HG03108 (cell line): ENCODE measurements at regions not wholly inside any gene's neighbourhood (a gene's known extent, or its start where the extent isn't known, plus 50 kb on each side); places are given as distances from the start of the nearest gene placed in this dataset.
"Not testable (repeated sequence)": the region's sequence is repeated elsewhere in the genome, so short reads cannot be mapped to it uniquely, and the experiment has no call there.

ENCODE experiments used
- ATAC-seq: cut with Tn5 transposase; IDR thresholded peaks from one replicate; pipeline ENCODE4 v1.9.1; 2021; ENCODE audit warnings: moderate library complexity; ENCODE audit not compliant: unreplicated experiment

GRCh38 chr2:193843675-193844074 is 1648.9 kb upstream of the TMEFF2 start:
- no peak for ATAC-seq

DNA sequence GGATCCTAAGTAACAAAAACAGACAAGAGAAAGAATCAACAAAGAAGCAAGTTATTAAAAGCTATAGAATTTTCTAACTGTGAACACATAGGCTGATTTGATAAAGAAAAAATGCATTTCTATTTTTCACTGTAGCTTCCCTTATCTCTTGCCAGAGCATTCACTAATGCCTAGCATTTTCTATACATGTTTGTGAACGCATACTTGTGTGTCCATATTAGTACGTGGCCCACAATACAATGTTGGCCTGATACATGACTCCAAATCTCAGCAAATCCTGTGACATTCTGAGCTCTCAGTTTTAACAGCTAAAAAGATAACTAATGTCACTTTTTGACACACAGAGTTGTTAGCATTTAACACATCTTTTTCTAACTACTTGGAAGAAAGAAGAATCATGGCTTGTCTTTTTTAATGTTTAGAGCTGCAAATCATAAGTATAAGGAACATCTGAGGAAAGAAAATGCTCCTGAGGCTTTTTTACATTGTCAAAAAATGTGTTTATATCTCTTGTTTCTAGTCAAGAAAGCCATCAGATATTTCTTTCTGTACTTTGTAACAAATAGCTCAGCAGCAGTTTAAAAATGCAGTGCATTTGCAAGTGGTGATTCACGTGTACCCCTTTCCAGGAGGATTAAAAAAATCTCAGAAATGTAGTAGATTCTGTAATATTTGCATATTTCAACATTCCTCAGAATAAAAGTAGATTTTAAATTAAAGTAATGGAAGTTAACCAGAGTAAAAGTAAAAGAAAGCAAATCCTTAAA is 1646.8 kb upstream of the TMEFF2 start:
- ATAC-seq: no peak

DNA sequence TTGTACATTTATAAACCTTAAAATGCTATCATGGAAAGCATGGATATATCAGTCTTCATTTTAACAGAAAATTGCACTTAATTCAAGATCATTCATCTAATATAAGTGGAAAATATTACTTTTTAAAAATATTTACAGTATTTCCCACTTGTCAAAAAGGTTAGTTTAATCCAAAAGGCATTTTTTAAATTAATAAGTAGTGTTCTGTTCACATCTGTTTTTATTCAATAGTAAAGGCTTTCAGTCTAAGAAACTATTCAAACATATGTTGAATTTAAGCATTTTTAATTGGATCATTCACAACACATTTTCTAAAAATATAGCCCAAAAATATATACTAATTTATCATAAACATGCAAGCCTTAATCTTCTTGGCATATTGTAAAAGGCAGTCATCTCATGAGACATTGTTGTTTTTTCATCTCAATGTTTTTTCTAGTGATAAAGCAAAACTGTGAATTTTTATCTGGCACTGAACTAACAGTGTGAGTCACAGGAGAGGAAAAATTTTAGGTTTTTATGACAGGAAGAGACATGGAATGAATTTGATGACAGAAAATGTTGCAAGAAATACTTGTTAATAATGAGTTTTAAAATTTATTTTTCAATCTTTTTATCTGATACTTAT is 1642.5 kb upstream of the TMEFF2 start:
- ATAC-seq: no peak

DNA sequence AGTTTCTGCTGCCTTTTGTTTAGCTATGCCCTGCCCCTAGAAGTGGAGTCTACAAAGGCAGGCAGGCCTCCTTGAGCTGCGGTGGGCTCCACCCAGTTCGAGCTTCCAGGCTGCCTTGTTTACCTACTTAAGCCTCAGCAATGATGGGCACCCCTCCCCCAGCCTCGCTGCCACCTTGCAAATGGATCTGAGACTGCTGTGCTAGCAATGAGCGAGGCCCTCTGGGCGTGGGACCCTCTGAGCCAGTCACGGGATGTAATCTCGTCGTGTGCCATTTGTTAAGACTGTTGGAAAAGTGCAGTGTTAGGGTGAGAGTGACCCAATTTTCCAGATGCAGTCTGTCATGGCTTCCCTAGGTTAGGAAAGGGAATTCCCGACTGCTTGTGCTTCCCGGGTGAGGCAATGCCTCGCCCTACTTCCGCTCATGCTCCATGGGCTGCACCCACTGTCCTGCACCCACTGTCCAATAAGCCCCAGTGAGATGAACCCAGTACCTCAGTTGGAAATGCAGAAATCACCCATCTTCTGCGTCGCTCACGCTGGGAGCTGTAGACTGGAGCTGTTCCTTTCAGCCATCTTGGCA is 1641.8 kb upstream of the TMEFF2 start:
- ATAC-seq: not testable (repeated sequence)

DNA sequence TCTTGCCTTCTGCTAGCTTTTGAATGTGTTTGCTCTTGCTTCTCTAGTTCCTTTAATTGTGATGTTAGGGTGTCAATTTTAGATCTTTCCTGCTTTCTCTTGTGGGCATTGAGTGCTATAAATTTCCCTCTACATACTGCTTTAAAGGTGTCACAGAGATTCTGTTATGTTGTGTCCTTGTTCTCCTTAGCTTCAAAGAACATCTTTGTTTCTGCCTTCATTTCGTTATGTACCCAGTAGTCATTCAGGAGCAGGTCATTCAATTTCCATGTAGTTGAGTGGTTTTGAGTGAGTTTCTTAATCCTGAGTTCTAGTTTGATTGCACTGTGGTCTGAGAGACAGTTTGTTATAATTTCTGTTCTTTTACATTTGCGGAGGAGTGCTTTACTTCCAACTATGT is 1639.2 kb upstream of the TMEFF2 start:
- not testable (repeated sequence) for ATAC-seq

- no peak for ATAC-seq
These were observed 1629.7 kb upstream of the TMEFF2 start for GRCh38 chr2:193824474-193824873.

- ATAC-seq: no peak
These were observed 1624.2 kb upstream of the TMEFF2 start for GRCh38 chr2:193818801-193819499.

DNA sequence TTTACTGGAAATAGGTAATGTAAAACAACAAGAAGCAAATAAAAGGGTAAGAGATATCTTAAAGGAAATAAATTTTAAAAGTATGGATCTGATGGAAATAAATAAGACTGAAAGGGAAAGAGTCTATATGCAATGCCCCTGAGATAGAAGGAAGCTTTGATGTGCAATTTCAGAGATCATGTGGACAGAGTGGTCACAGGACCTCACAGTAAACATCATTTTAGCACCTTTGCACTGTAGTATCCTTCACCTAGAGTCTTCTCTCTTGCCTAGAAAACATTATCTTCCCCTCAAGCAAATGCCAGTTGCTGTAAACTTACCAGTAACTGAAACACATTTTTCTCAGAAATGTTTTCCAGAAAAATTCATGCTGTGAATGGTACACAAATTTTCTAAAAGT is 1621.3 kb upstream of the TMEFF2 start:
- no peak for ATAC-seq

- ATAC-seq: no peak
These were observed 1615.8 kb upstream of the TMEFF2 start for GRCh38 chr2:193810533-193810932.

DNA sequence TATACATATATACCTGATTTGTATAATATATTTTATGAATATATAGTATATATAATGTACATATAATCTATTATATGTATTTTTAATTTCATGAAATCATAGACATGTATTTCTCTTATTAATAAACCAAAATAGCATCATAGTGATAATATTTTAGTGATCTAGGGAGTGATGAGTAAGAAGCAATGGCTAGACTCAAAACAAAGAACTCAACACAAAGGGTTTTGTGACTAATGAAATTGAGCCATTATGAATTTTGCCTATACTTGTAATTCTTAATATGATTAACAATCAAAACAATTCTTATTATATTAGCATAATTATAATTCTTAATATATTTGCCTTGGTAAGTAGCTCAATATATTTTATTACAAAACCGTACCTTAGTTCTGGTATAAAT is 1614.1 kb upstream of the TMEFF2 start:
- ATAC-seq: no peak

DNA sequence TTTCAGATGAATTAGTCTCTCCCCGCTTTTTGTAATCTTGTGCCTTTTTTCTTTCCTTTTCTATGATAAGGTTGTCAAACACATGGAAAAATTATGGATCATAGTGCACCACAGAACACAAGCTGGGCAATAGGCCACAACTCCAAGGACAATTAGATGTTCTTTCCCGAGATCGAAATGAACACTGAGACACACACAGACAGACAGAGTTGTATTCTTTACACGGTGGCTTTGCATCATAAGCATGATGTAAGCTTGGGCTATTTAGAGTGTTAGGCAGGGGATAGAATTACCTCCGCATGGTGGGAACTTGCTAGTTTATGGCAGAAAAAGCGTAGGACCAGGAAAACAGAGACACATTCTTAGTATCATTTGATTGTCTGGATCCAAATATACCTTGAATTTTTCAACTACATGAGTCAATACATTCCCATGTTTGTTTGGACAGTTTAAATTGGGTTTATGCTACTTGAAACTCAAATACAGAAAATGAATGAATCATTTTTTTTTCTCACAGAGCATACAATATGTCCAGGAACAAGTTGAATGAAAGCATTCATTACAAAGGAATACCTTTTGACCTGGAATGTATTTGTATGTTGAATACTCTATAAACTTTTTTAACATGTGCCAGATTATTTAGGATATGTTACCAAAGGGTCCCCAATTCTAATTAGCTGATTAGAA is 1611.5 kb upstream of the TMEFF2 start:
- ATAC-seq: no peak

DNA sequence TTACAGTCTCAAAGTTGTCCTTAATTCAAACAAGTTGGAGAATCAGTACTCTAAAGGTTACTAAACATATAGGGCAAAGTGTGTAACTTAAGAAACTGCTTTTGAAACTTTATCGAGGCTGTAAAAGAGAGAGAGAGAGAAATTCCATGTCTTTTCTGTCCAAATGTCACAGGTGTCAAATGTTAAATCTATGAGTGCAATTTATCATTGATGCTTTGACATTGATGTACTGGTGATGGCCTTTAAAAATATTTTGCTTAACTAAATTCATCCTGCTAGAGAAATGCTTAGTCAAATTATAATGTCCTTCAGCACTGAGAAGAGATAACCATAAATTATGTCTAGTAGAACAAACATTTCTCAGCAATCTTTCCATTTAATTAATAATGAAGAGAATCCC is 1602.1 kb upstream of the TMEFF2 start:
- ATAC-seq: no peak

GRCh38 chr2:193793914-193794313 is 1599.2 kb upstream of the TMEFF2 start:
- ATAC-seq: no peak

- ATAC-seq: no peak
These were observed 1588.9 kb upstream of the TMEFF2 start for GRCh38 chr2:193783681-193784080.

DNA sequence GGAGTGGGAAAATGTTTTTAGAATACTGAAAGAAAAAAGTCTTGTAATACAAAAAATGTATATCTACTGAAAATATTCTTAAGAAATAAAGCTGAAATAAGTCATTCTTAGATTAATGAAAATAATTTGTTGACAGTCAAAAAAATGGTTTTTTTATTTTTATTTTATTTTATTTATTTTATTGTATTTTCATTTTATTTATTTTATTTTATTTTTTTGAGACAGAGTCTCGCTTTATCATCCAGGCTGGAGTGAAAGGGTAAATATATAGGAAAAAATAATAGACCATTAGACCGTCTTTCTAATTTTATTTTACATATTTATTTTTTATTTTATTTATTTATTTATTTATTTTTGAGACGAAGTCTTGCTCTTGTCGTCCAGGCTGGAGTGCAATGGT is 1583.6 kb upstream of the TMEFF2 start:
- no peak for ATAC-seq

DNA sequence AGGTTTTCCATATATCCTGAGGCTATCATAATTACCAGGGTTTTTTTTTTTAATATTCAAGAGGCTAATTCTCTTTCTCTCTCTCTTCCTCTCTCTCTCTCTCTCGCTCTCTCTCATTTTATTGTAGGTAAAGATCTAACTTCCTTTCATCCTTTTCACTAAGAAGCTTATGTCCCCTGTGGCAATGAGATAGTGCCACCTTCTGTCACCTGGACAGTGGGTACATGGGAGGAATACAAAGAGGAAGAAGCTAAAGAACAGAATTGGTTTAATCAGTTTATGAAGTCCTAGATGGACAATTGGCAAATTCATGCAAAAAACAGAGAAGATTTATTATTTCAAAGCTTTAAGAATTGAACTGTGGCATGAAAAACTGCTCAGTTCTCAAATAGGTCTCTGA is 1582.3 kb upstream of the TMEFF2 start:
- no peak for ATAC-seq

- ATAC-seq: no peak
These were observed 1579.4 kb upstream of the TMEFF2 start for GRCh38 chr2:193774166-193774565.

GRCh38 chr2:193751299-193751698 is 1556.6 kb upstream of the TMEFF2 start:
- no peak for ATAC-seq

DNA sequence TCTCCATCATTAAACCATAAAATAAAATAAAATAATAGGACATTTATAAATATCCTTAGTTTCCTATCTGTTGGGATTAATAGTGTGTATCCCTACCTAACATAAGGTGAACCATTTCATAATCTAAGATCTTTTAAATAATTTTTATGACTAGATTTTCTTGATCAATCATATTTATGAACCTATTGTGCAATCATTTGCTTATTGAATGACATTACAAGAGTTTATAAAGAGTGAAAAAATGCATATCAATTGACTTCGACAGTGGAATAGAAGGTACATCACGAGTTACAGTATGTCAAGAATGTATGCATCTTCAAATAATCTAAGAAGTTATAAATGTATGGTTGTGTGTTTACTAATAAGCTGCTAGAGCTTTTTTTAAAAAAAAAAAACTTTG is 1554.8 kb upstream of the TMEFF2 start:
- ATAC-seq: no peak

DNA sequence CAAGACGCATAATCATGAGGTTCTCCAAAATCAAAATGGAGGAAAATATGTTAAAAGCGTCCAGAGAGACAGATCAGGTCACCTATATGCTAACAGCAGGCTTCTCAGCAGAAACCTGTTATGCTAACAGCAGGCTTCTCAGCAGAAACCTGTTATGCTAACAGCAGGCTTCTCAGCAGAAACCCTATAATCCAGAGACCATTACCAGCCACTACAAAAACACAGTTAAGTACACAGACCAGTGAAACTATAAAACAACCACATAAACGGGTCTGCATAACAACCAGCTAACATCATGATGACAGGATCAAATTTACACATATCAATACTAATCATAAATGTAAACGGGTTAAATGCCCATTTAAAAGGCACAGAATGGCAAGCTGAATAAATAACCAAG is 1548.4 kb upstream of the TMEFF2 start:
- no peak for ATAC-seq

- ATAC-seq: no peak
These were observed 1544.2 kb upstream of the TMEFF2 start for GRCh38 chr2:193738892-193739291.
